ENCODE measurements at regions not wholly inside any gene's neighbourhood (a gene's known extent, or its start where the extent isn't known, plus 50 kb on each side); places are given as distances from the start of the nearest gene placed in this dataset.
"Not testable (repeated sequence)": the region's sequence is repeated elsewhere in the genome, so short reads cannot be mapped to it uniquely, and the experiment has no call there.

- TF ChIP-seq CTCF, POLR2A (IDR thresholded peaks at IDR 0.05): not testable (repeated sequence)
These were observed 1940.6 kb downstream of the FOXD4L5 start for GRCh38 chr9:63344408-63344807.
